Upper lobe of right lung (tissue), 1 donor: ENCODE measurements at regions not wholly inside any gene's neighbourhood (a gene's known extent, or its start where the extent isn't known, plus 50 kb on each side); places are given as distances from the start of the nearest gene placed in this dataset.

ENCODE experiments used
- ATAC-seq: fragments of 200-7000 bp; cut with Tn5 transposase; one replicate; pipeline ENCODE4 v1.9.1; 2020; ENCODE audit warnings: mild to moderate bottlenecking, moderate library complexity
- DNase-seq: peaks from one replicate; pipeline ENCODE4 v3.0.0-alpha.2; 2020
- H3K27ac ChIP-seq: fragments of 200-600 bp; one replicate; pipeline ENCODE4 v1.8.0; 2022
- H3K27me3 ChIP-seq: fragments of 200-600 bp; one replicate; pipeline ENCODE4 v1.8.0; 2022; ENCODE audit warnings: mild to moderate bottlenecking
- H3K36me3 ChIP-seq: fragments of 200-600 bp; one replicate; pipeline ENCODE4 v1.8.0; 2022
- H3K4me1 ChIP-seq: fragments of 200-600 bp; one replicate; pipeline ENCODE4 v1.8.0; 2022
- H3K4me3 ChIP-seq: fragments of 200-600 bp; one replicate; pipeline ENCODE4 v1.8.0; 2022; ENCODE audit warnings: mild to moderate bottlenecking
- H3K9me3 ChIP-seq: fragments of 200-600 bp; one replicate; pipeline ENCODE4 v1.8.0; 2022
- intact Hi-C: fragments of 100-400 bp; cut with DNase I; formaldehyde crosslinking; loops from one replicate; pipeline ENCODE4 v1.11.0; 2022
- TF ChIP-seq, protein P1 (sequence below): fragments of 200-600 bp; IDR thresholded peaks from one replicate; pipeline ENCODE4 v1.8.0; 2022; ENCODE audit warnings: antibody characterized with exemption
- donor health status: DM: no; HTN: yes; CAD: no; lungs with severe emphysema.

DNA sequence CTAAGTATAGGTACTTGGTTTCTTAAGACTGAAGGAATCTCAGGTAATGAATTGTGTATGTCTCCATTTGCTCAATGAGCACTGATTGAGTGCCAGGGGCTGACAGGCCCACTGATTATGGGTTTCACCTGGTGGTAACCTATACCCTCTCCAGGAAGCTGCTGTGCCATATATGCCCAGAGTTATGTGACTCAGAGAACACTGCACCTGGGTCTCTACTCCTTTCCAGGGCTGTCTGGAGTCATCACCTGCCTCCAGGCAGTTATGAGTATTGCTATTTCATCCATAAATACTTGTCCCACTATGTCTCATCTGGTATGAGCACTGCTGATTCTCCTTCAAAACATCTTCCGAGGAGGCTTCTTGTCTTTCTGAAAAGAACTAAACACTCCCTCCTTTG, 692.9 kb downstream of the BCL11B start:
- intact Hi-C loops = no loop called here
- no peaks in the 10 kb centered on the region for H3K27me3 ChIP-seq
- no peak overlapping the region for H3K4me3 ChIP-seq
- H3K9me3 ChIP-seq = no peaks in the 10 kb centered on the region
- H3K27ac ChIP-seq = no peak overlapping the region
- DNase-seq (no peak), ATAC-seq (no peak)
- no peaks in the 10 kb centered on the region for H3K36me3 ChIP-seq
- no peaks in the 10 kb centered on the region for H3K4me1 ChIP-seq
- TF ChIP-seq, protein P1, sequence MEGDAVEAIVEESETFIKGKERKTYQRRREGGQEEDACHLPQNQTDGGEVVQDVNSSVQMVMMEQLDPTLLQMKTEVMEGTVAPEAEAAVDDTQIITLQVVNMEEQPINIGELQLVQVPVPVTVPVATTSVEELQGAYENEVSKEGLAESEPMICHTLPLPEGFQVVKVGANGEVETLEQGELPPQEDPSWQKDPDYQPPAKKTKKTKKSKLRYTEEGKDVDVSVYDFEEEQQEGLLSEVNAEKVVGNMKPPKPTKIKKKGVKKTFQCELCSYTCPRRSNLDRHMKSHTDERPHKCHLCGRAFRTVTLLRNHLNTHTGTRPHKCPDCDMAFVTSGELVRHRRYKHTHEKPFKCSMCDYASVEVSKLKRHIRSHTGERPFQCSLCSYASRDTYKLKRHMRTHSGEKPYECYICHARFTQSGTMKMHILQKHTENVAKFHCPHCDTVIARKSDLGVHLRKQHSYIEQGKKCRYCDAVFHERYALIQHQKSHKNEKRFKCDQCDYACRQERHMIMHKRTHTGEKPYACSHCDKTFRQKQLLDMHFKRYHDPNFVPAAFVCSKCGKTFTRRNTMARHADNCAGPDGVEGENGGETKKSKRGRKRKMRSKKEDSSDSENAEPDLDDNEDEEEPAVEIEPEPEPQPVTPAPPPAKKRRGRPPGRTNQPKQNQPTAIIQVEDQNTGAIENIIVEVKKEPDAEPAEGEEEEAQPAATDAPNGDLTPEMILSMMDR = no peak

GRCh38 chr14:98580131-98580678, 691.8 kb downstream of the BCL11B start:
- no peaks in the 10 kb centered on the region for H3K4me1 ChIP-seq
- no peak for ATAC-seq
- TF ChIP-seq, protein P1 = no peak
- DNase-seq = no peak
- no peak overlapping the region for H3K4me3 ChIP-seq
- no peaks in the 10 kb centered on the region for H3K27me3 ChIP-seq
- no peak overlapping the region for H3K27ac ChIP-seq
- intact Hi-C loops = no loop called here
- H3K9me3 ChIP-seq = no peaks in the 10 kb centered on the region
- H3K36me3 ChIP-seq = no peaks in the 10 kb centered on the region

GRCh38 chr14:98582276-98582675, 689.7 kb downstream of the BCL11B start:
- H3K4me3 ChIP-seq = no peak overlapping the region

DNA sequence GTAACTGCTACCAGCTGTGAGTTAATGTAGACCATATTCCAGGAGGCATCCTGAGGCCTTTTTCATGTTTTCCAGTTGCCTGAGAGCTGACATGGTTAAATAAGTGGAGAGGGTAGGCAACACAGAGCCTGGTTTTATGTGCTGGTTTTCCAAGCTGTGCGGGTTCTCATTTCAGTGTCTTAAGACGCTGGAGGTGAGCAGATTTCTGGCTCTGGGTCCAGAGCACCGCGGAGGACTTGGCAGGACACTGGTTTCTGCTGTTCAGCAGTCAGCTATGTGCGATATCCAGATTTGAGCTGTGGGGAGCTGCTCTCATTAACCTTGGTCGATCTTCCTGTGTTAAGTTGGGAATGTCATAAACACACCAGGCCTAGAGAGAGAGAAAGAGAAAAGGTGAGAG, 680.8 kb downstream of the BCL11B start:
- no peak for ATAC-seq
- H3K4me1 ChIP-seq = no peaks in the 10 kb centered on the region

More at GRCh38 chr14:98582276-98582675, 689.7 kb downstream of the BCL11B start:
- no peak overlapping the region for H3K27ac ChIP-seq
- H3K27me3 ChIP-seq = no peaks in the 10 kb centered on the region
- DNase-seq (no peak), ATAC-seq (no peak)
- no peaks in the 10 kb centered on the region for H3K9me3 ChIP-seq
- no peaks in the 10 kb centered on the region for H3K4me1 ChIP-seq
- H3K36me3 ChIP-seq = no peaks in the 10 kb centered on the region
- intact Hi-C loops = no loop called here
- TF ChIP-seq, protein P1 = no peak

GRCh38 chr14:98592611-98593170, 679.3 kb downstream of the BCL11B start:
- TF ChIP-seq, protein P1 = no peak
- no peaks in the 10 kb centered on the region for H3K27me3 ChIP-seq
- DNase-seq = no peak
- no peak for ATAC-seq
- H3K9me3 ChIP-seq = no peaks in the 10 kb centered on the region
- H3K27ac ChIP-seq = no peak overlapping the region
- intact Hi-C loops = no loop called here
- no peaks in the 10 kb centered on the region for H3K4me1 ChIP-seq
- no peaks in the 10 kb centered on the region for H3K36me3 ChIP-seq
- no peak overlapping the region for H3K4me3 ChIP-seq

More for the DNA sequence above, 680.8 kb downstream of the BCL11B start:
- Histone ChIP-seq H3K27ac (no peak overlapping the region), H3K9me3 (no peaks in the 10 kb centered on the region), H3K27me3 (no peaks in the 10 kb centered on the region), H3K4me3 (no peak overlapping the region), H3K36me3 (no peaks in the 10 kb centered on the region)
- no peak for DNase-seq
- intact Hi-C loops = no loop called here
- TF ChIP-seq, protein P1 = no peak
